Endothelial cell (in vitro differentiated cells): ENCODE measurements at regions not wholly inside any gene's neighbourhood (a gene's known extent, or its start where the extent isn't known, plus 50 kb on each side); places are given as distances from the start of the nearest gene placed in this dataset.
"Not testable (repeated sequence)": the region's sequence is repeated elsewhere in the genome, so short reads cannot be mapped to it uniquely, and the experiment has no call there.

Experiments used
- DNase-seq: peaks from one replicate; pipeline ENCODE4 v3.0.0; 2021; ENCODE audit warnings: low spot score
- H3K27ac Mint-ChIP-seq: one replicate; pipeline ENCODE4 v1.8.0; 2021; ENCODE audit warnings: mixed read lengths, inconsistent platforms; ENCODE audit not compliant: unreplicated experiment
- H3K27me3 Mint-ChIP-seq: one replicate; pipeline ENCODE4 v1.8.0; 2021; ENCODE audit warnings: mild to moderate bottlenecking, moderate library complexity, mixed read lengths, inconsistent platforms; ENCODE audit not compliant: unreplicated experiment
- H3K36me3 Mint-ChIP-seq: one replicate; pipeline ENCODE4 v1.8.0; 2021; ENCODE audit warnings: mild to moderate bottlenecking, low read depth, mixed read lengths, inconsistent platforms; ENCODE audit not compliant: unreplicated experiment
- H3K4me1 Mint-ChIP-seq: one replicate; pipeline ENCODE4 v1.8.0; 2021; ENCODE audit warnings: mild to moderate bottlenecking, mixed read lengths, inconsistent platforms; ENCODE audit not compliant: unreplicated experiment
- H3K4me3 Mint-ChIP-seq: one replicate; pipeline ENCODE4 v1.8.0; 2021; ENCODE audit warnings: mild to moderate bottlenecking, mixed read lengths, inconsistent platforms; ENCODE audit not compliant: unreplicated experiment
- H3K9me3 Mint-ChIP-seq: one replicate; pipeline ENCODE4 v1.8.0; 2021; ENCODE audit warnings: mixed read lengths, inconsistent platforms; ENCODE audit not compliant: unreplicated experiment
- CTCF ChIP-seq: fragments of 200-600 bp; sonication (generic); IDR thresholded peaks from one replicate; pipeline ENCODE4 v1.5.0; 2021; ENCODE audit warnings: antibody characterized with exemption; ENCODE audit not compliant: unreplicated experiment

- H3K27me3 Mint-ChIP-seq, H3K4me3 Mint-ChIP-seq, DNase-seq, H3K27ac Mint-ChIP-seq, H3K4me1 Mint-ChIP-seq, H3K9me3 Mint-ChIP-seq, H3K36me3 Mint-ChIP-seq: not testable (repeated sequence)
These were observed 64.5 kb upstream of the HTR1E start for GRCh38 chr6:86872810-86873209.

GRCh38 chr6:86871681-86872080 lies 65.6 kb upstream of the HTR1E start:
- Mint-ChIP-seq H3K4me3 (no peak overlapping the region), H3K36me3 (peaks cover 3% of the 10 kb centered on the region), H3K4me1 (no peaks in the 10 kb centered on the region), H3K27me3 (no peaks in the 10 kb centered on the region), H3K9me3 (peaks cover 8% of the 10 kb centered on the region), H3K27ac (no peak overlapping the region)
- no peak for DNase-seq
- no peak for TF ChIP-seq CTCF

GRCh38 chr6:86869500-86869899 lies 67.8 kb upstream of the HTR1E start:
- peaks cover 3% of the 10 kb centered on the region for H3K36me3 Mint-ChIP-seq
- no peaks in the 10 kb centered on the region for H3K27me3 Mint-ChIP-seq
- no peak for TF ChIP-seq CTCF
- H3K4me3 Mint-ChIP-seq = no peak overlapping the region
- H3K9me3 Mint-ChIP-seq = peaks cover 8% of the 10 kb centered on the region
- no peak overlapping the region for H3K27ac Mint-ChIP-seq
- DNase-seq = no peak
- no peaks in the 10 kb centered on the region for H3K4me1 Mint-ChIP-seq

GRCh38 chr6:86859513-86859912 lies 77.8 kb upstream of the HTR1E start:
- no peak for DNase-seq
- no peaks in the 10 kb centered on the region for H3K9me3 Mint-ChIP-seq
- no peaks in the 10 kb centered on the region for H3K4me1 Mint-ChIP-seq
- no peak overlapping the region for H3K4me3 Mint-ChIP-seq
- no peak for TF ChIP-seq CTCF
- H3K27me3 Mint-ChIP-seq = no peaks in the 10 kb centered on the region
- no peak overlapping the region for H3K27ac Mint-ChIP-seq
- H3K36me3 Mint-ChIP-seq = no peaks in the 10 kb centered on the region

- no peak for TF ChIP-seq CTCF
- H3K4me3 Mint-ChIP-seq = no peak overlapping the region
These were observed 78.4 kb upstream of the HTR1E start for GRCh38 chr6:86858970-86859369.

GRCh38 chr6:86857783-86858182 lies 79.5 kb upstream of the HTR1E start:
- Mint-ChIP-seq H3K27ac (no peak overlapping the region), H3K9me3 (no peaks in the 10 kb centered on the region), H3K4me3 (no peak overlapping the region), H3K27me3 (no peaks in the 10 kb centered on the region), H3K4me1 (no peaks in the 10 kb centered on the region), H3K36me3 (no peaks in the 10 kb centered on the region)
- no peak for TF ChIP-seq CTCF
- no peak for DNase-seq

More at GRCh38 chr6:86858970-86859369, 78.4 kb upstream of the HTR1E start:
- DNase-seq = no peak
- Mint-ChIP-seq H3K27me3 (no peaks in the 10 kb centered on the region), H3K9me3 (no peaks in the 10 kb centered on the region), H3K36me3 (no peaks in the 10 kb centered on the region), H3K27ac (no peak overlapping the region), H3K4me1 (no peaks in the 10 kb centered on the region)
